ENCODE measurements at regions not wholly inside any gene's neighbourhood (a gene's known extent, or its start where the extent isn't known, plus 50 kb on each side); places are given as distances from the start of the nearest gene placed in this dataset.

- peaks cover 20% of the 10 kb centered on the region for H3K4me1 Mint-ChIP-seq
- H3K4me3 Mint-ChIP-seq, result no peak overlapping the region
- ChIA-PET CTCF (no interaction called here), POLR2A (no interaction called here)
- no peak for ATAC-seq
- TF ChIP-seq JUN (CRISPR knock-in tag; IDR thresholded peaks at IDR 0.05) (no peak), CTCF (IDR thresholded peaks at IDR 0.05) (no peak), SOX15 (CRISPR knock-in tag; IDR thresholded peaks at IDR 0.05) (no peak), NFATC4 (CRISPR knock-in tag; IDR thresholded peaks at IDR 0.05) (no peak), HMGA2 (CRISPR knock-in tag; IDR thresholded peaks at IDR 0.05) (no peak), EMX1 (CRISPR knock-in tag; IDR thresholded peaks at IDR 0.05) (no peak), KAT7 (CRISPR knock-in tag; IDR thresholded peaks at IDR 0.05; ENCODE audit: borderline replicate concordance) (no peak), ZBTB43 (CRISPR knock-in tag; IDR thresholded peaks at IDR 0.05) (no peak), AR (CRISPR knock-in tag; IDR thresholded peaks at IDR 0.05) (no peak), ERG (CRISPR knock-in tag; IDR thresholded peaks at IDR 0.05) (no peak), ARID4B (CRISPR knock-in tag; IDR thresholded peaks at IDR 0.05; ENCODE audit: borderline replicate concordance) (no peak), TEAD4 (CRISPR knock-in tag; IDR thresholded peaks at IDR 0.05) (no peak), PREB (CRISPR knock-in tag; IDR thresholded peaks at IDR 0.05; ENCODE audit: borderline replicate concordance) (no peak), FOXK1 (CRISPR knock-in tag; IDR thresholded peaks at IDR 0.05) (no peak), ELF4 (CRISPR knock-in tag; IDR thresholded peaks at IDR 0.05; ENCODE audit: low read depth) (no peak), RORB (CRISPR knock-in tag; IDR thresholded peaks at IDR 0.05) (no peak), SP1 (CRISPR knock-in tag; conservative IDR thresholded peaks at IDR 0.05) (no peak), FOXJ3 (CRISPR knock-in tag; IDR thresholded peaks at IDR 0.05; ENCODE audit: borderline replicate concordance) (no peak)
- H3K27me3 Mint-ChIP-seq (ENCODE audit: low read depth), result no peaks in the 10 kb centered on the region
- no peaks in the 10 kb centered on the region for H3K9me3 Mint-ChIP-seq
- no peak for DNase-seq (ENCODE audit: low spot score)
- no peaks in the 10 kb centered on the region for H3K36me3 Mint-ChIP-seq
- H3K27ac Mint-ChIP-seq, result no peak overlapping the region
These were observed 152.6 kb upstream of the B3GAT1 start for GRCh38 chr11:134564472-134565200.

Data from WTC11 (cell line).